ENCODE measurements at regions not wholly inside any gene's neighbourhood (a gene's known extent, or its start where the extent isn't known, plus 50 kb on each side); places are given as distances from the start of the nearest gene placed in this dataset.
"Not testable (repeated sequence)": the region's sequence is repeated elsewhere in the genome, so short reads cannot be mapped to it uniquely, and the experiment has no call there.

GRCh38 chrX:40943093-40943641, 142.1 kb upstream of the USP9X start:
- peaks cover 0 to 6% of the 10 kb centered on the region in 2 donors for H3K27me3 Mint-ChIP-seq
- ChIA-PET CTCF (no interaction called here), POLR2A (no interaction called here)
- no peak overlapping the region for H3K4me3 ChIP-seq (ENCODE audit: control insufficient read depth in 1 of 2, extremely low read depth in 1 of 2, low read length in 1 of 2)
- DNase-seq = no peak
- no peaks in the 10 kb centered on the region for H3K36me3 Mint-ChIP-seq
- no peak overlapping the region for H3K27ac ChIP-seq (ENCODE audit: low read length)
- WGBS (ENCODE audit: insufficient coverage) = no CpG with 5 or more reads among the region's 1 CpG
- H3K4me1 Mint-ChIP-seq = no peaks in the 10 kb centered on the region
- H3K27ac Mint-ChIP-seq = no peak overlapping the region
- H3K36me3 ChIP-seq (ENCODE audit: control insufficient read depth in 2 of 2, extremely low read depth in 1 of 2, insufficient read depth in 1 of 2, low read length in 1 of 2) = no peaks in the 10 kb centered on the region
- H3K4me3 Mint-ChIP-seq = no peak overlapping the region
- H3K9me3 ChIP-seq = no peaks in the 10 kb centered on the region
- H3K9me3 Mint-ChIP-seq = no peaks in the 10 kb centered on the region
- ATAC-seq (replicated peaks in 1 of 4) = no peak
- H3K4me1 ChIP-seq (ENCODE audit: control insufficient read depth in 1 of 2, extremely low read depth in 1 of 2, insufficient read depth in 2 of 2, low read length in 2 of 2) = no peaks in the 10 kb centered on the region
- H3K27me3 ChIP-seq (replicated peaks in 1 of 2; ENCODE audit: control insufficient read depth in 2 of 2, extremely low read depth in 1 of 2, insufficient read depth in 2 of 2, low read length in 1 of 2) = no peaks in the 10 kb centered on the region

- CTCF ChIA-PET = no interaction called here
- H3K4me1 Mint-ChIP-seq = no peaks in the 10 kb centered on the region
- no peak for ATAC-seq (replicated peaks in 1 of 4)
- Histone ChIP-seq H3K36me3 (ENCODE audit: control insufficient read depth in 2 of 2, extremely low read depth in 1 of 2, insufficient read depth in 1 of 2, low read length in 1 of 2) (no peaks in the 10 kb centered on the region), H3K4me1 (ENCODE audit: control insufficient read depth in 1 of 2, extremely low read depth in 1 of 2, insufficient read depth in 2 of 2, low read length in 2 of 2) (no peaks in the 10 kb centered on the region), H3K27me3 (replicated peaks in 1 of 2; ENCODE audit: control insufficient read depth in 2 of 2, extremely low read depth in 1 of 2, insufficient read depth in 2 of 2, low read length in 1 of 2) (no peaks in the 10 kb centered on the region), H3K4me3 (ENCODE audit: control insufficient read depth in 1 of 2, extremely low read depth in 1 of 2, low read length in 1 of 2) (no peak overlapping the region), H3K9me3 (no peaks in the 10 kb centered on the region), H3K27ac (ENCODE audit: low read length) (no peak overlapping the region)
- H3K9me3 Mint-ChIP-seq = no peaks in the 10 kb centered on the region
- no peak overlapping the region for H3K27ac Mint-ChIP-seq
- DNase-seq = no peak
- H3K27me3 Mint-ChIP-seq = peaks cover 0 to 11% of the 10 kb centered on the region in 2 donors
- no peak overlapping the region for H3K4me3 Mint-ChIP-seq
- POLR2A ChIA-PET = no interaction called here
- no peaks in the 10 kb centered on the region for H3K36me3 Mint-ChIP-seq
- no CpG with 5 or more reads among the region's 5 CpGs for WGBS (ENCODE audit: insufficient coverage)
These were observed 139.9 kb upstream of the USP9X start for GRCh38 chrX:40945361-40945713.

GRCh38 chrX:40947276-40947675, 138.0 kb upstream of the USP9X start:
- CTCF ChIA-PET = no interaction called here
- Histone ChIP-seq H3K27me3 (replicated peaks in 1 of 2; ENCODE audit: control insufficient read depth in 2 of 2, extremely low read depth in 1 of 2, insufficient read depth in 2 of 2, low read length in 1 of 2) (no peaks in the 10 kb centered on the region), H3K36me3 (ENCODE audit: control insufficient read depth in 2 of 2, extremely low read depth in 1 of 2, insufficient read depth in 1 of 2, low read length in 1 of 2) (no peaks in the 10 kb centered on the region), H3K27ac (ENCODE audit: low read length) (no peak overlapping the region), H3K9me3 (no peaks in the 10 kb centered on the region), H3K4me3 (ENCODE audit: control insufficient read depth in 1 of 2, extremely low read depth in 1 of 2, low read length in 1 of 2) (no peak overlapping the region), H3K4me1 (ENCODE audit: control insufficient read depth in 1 of 2, extremely low read depth in 1 of 2, insufficient read depth in 2 of 2, low read length in 2 of 2) (no peaks in the 10 kb centered on the region)
- peaks cover 4 to 9% (median 6%) of the 10 kb centered on the region in 3 donors for H3K4me1 Mint-ChIP-seq
- H3K4me3 Mint-ChIP-seq = no peak overlapping the region
- no peaks in the 10 kb centered on the region for H3K9me3 Mint-ChIP-seq
- 80% methylated on average over 1 of the region's 3 CpGs for WGBS (ENCODE audit: insufficient coverage)
- no peak for DNase-seq
- peaks cover 0 to 24% of the 10 kb centered on the region in 2 donors for H3K27me3 Mint-ChIP-seq
- H3K36me3 Mint-ChIP-seq = no peaks in the 10 kb centered on the region
- POLR2A ChIA-PET = interaction anchor here in 1 of 2 donors (0.7 kb wide), 1 partner anchor 37 kb away, joined by 4 read pairs; no protein-coding TSS in a partner anchor
- no peak for ATAC-seq (replicated peaks in 1 of 4)
- H3K27ac Mint-ChIP-seq = no peak overlapping the region

GRCh38 chrX:40949071-40949470, 136.2 kb upstream of the USP9X start:
- no CpG with 5 or more reads among the region's 7 CpGs for WGBS (ENCODE audit: insufficient coverage)
- Mint-ChIP-seq H3K27ac (no peak overlapping the region), H3K27me3 (peaks cover 0 to 25% of the 10 kb centered on the region in 2 donors), H3K4me1 (peaks cover 7 to 18% (median 17%) of the 10 kb centered on the region in 3 donors), H3K9me3 (no peaks in the 10 kb centered on the region), H3K4me3 (no peak overlapping the region), H3K36me3 (no peaks in the 10 kb centered on the region)
- Histone ChIP-seq H3K27ac (ENCODE audit: low read length) (no peak overlapping the region), H3K36me3 (ENCODE audit: control insufficient read depth in 2 of 2, extremely low read depth in 1 of 2, insufficient read depth in 1 of 2, low read length in 1 of 2) (no peaks in the 10 kb centered on the region), H3K4me3 (ENCODE audit: control insufficient read depth in 1 of 2, extremely low read depth in 1 of 2, low read length in 1 of 2) (no peak overlapping the region), H3K9me3 (no peaks in the 10 kb centered on the region), H3K4me1 (ENCODE audit: control insufficient read depth in 1 of 2, extremely low read depth in 1 of 2, insufficient read depth in 2 of 2, low read length in 2 of 2) (no peaks in the 10 kb centered on the region), H3K27me3 (replicated peaks in 1 of 2; ENCODE audit: control insufficient read depth in 2 of 2, extremely low read depth in 1 of 2, insufficient read depth in 2 of 2, low read length in 1 of 2) (no peaks in the 10 kb centered on the region)
- no peak for DNase-seq
- POLR2A ChIA-PET = no interaction called here
- no peak for ATAC-seq (replicated peaks in 1 of 4)
- CTCF ChIA-PET = no interaction called here

- no CpG with 5 or more reads among the region's 1 CpG for WGBS (ENCODE audit: insufficient coverage)
- H3K27me3 Mint-ChIP-seq = peaks cover 0 to 25% of the 10 kb centered on the region in 2 donors
- peaks cover 7 to 18% (median 17%) of the 10 kb centered on the region in 3 donors for H3K4me1 Mint-ChIP-seq
- Histone ChIP-seq H3K4me1 (ENCODE audit: control insufficient read depth in 1 of 2, extremely low read depth in 1 of 2, insufficient read depth in 2 of 2, low read length in 2 of 2) (no peaks in the 10 kb centered on the region), H3K4me3 (ENCODE audit: control insufficient read depth in 1 of 2, extremely low read depth in 1 of 2, low read length in 1 of 2) (no peak overlapping the region), H3K27me3 (replicated peaks in 1 of 2; ENCODE audit: control insufficient read depth in 2 of 2, extremely low read depth in 1 of 2, insufficient read depth in 2 of 2, low read length in 1 of 2) (no peaks in the 10 kb centered on the region), H3K36me3 (ENCODE audit: control insufficient read depth in 2 of 2, extremely low read depth in 1 of 2, insufficient read depth in 1 of 2, low read length in 1 of 2) (no peaks in the 10 kb centered on the region), H3K27ac (ENCODE audit: low read length) (no peak overlapping the region), H3K9me3 (no peaks in the 10 kb centered on the region)
- DNase-seq (no peak), ATAC-seq (replicated peaks in 1 of 4) (no peak)
- ChIA-PET CTCF (no interaction called here), POLR2A (no interaction called here)
- H3K36me3 Mint-ChIP-seq = no peaks in the 10 kb centered on the region
- no peak overlapping the region for H3K27ac Mint-ChIP-seq
- no peak overlapping the region for H3K4me3 Mint-ChIP-seq
- H3K9me3 Mint-ChIP-seq = no peaks in the 10 kb centered on the region
These were observed 134.7 kb upstream of the USP9X start for GRCh38 chrX:40950546-40950945.

GRCh38 chrX:40951407-40951806, 133.8 kb upstream of the USP9X start:
- CTCF ChIA-PET; H3K36me3 Mint-ChIP-seq; DNase-seq; H3K4me3 ChIP-seq (ENCODE audit: control insufficient read depth in 1 of 2, extremely low read depth in 1 of 2, low read length in 1 of 2); POLR2A ChIA-PET; H3K36me3 ChIP-seq (ENCODE audit: control insufficient read depth in 2 of 2, extremely low read depth in 1 of 2, insufficient read depth in 1 of 2, low read length in 1 of 2); H3K4me1 ChIP-seq (ENCODE audit: control insufficient read depth in 1 of 2, extremely low read depth in 1 of 2, insufficient read depth in 2 of 2, low read length in 2 of 2); H3K27ac ChIP-seq (ENCODE audit: low read length); H3K4me3 Mint-ChIP-seq; H3K9me3 ChIP-seq; H3K9me3 Mint-ChIP-seq; ATAC-seq (replicated peaks in 1 of 4); H3K27ac Mint-ChIP-seq; H3K27me3 ChIP-seq (replicated peaks in 1 of 2; ENCODE audit: control insufficient read depth in 2 of 2, extremely low read depth in 1 of 2, insufficient read depth in 2 of 2, low read length in 1 of 2): not testable (repeated sequence)
- peaks cover 7 to 18% (median 17%) of the 10 kb centered on the region in 3 donors for H3K4me1 Mint-ChIP-seq
- no CpG with 5 or more reads among the region's 3 CpGs for whole genome bisulfite sequencing (ENCODE audit: insufficient coverage)
- peaks cover 0 to 25% of the 10 kb centered on the region in 2 donors for H3K27me3 Mint-ChIP-seq

- Histone ChIP-seq H3K27ac (ENCODE audit: low read length) (no peak overlapping the region), H3K9me3 (no peaks in the 10 kb centered on the region), H3K4me1 (ENCODE audit: control insufficient read depth in 1 of 2, extremely low read depth in 1 of 2, insufficient read depth in 2 of 2, low read length in 2 of 2) (no peaks in the 10 kb centered on the region), H3K4me3 (ENCODE audit: control insufficient read depth in 1 of 2, extremely low read depth in 1 of 2, low read length in 1 of 2) (peak overlapping the region; percentile 19 to 33), H3K36me3 (ENCODE audit: control insufficient read depth in 2 of 2, extremely low read depth in 1 of 2, insufficient read depth in 1 of 2, low read length in 1 of 2) (no peaks in the 10 kb centered on the region), H3K27me3 (replicated peaks in 1 of 2; ENCODE audit: control insufficient read depth in 2 of 2, extremely low read depth in 1 of 2, insufficient read depth in 2 of 2, low read length in 1 of 2) (no peaks in the 10 kb centered on the region)
- no CpG with 5 or more reads among the region's 4 CpGs for WGBS (ENCODE audit: insufficient coverage)
- DNase-seq (peak in 3 of 35 experiments; percentile 1 to 11 (median 7)), ATAC-seq (replicated peaks in 1 of 4) (peak; percentile 43 to 78 (median 50))
- ChIA-PET CTCF (no interaction called here), POLR2A (interaction anchor here in 1 of 2 donors (0.5 kb wide), 1 partner anchor 26 kb away, joined by 3 read pairs; no protein-coding TSS in a partner anchor)
- peak overlapping the region; percentile 39 to 69 (median 62) for H3K4me3 Mint-ChIP-seq
- peaks cover 0 to 25% of the 10 kb centered on the region in 2 donors for H3K27me3 Mint-ChIP-seq
- peaks cover 7 to 18% (median 17%) of the 10 kb centered on the region in 3 donors for H3K4me1 Mint-ChIP-seq
- no peaks in the 10 kb centered on the region for H3K36me3 Mint-ChIP-seq
- no peaks in the 10 kb centered on the region for H3K9me3 Mint-ChIP-seq
- H3K27ac Mint-ChIP-seq = peak overlapping the region; percentile 36 to 49
These were observed 132.4 kb upstream of the USP9X start for GRCh38 chrX:40952855-40953254.
